Fibroblast of peridontal ligament (primary cell): ENCODE measurements at regions not wholly inside any gene's neighbourhood (a gene's known extent, or its start where the extent isn't known, plus 50 kb on each side); places are given as distances from the start of the nearest gene placed in this dataset.
"Not testable (repeated sequence)": the region's sequence is repeated elsewhere in the genome, so short reads cannot be mapped to it uniquely, and the experiment has no call there.

ENCODE experiments used
- DNase-seq: peaks from one replicate; pipeline ENCODE4 v3.0.0-alpha.2; 2010; ENCODE audit errors: extremely low read depth

DNA sequence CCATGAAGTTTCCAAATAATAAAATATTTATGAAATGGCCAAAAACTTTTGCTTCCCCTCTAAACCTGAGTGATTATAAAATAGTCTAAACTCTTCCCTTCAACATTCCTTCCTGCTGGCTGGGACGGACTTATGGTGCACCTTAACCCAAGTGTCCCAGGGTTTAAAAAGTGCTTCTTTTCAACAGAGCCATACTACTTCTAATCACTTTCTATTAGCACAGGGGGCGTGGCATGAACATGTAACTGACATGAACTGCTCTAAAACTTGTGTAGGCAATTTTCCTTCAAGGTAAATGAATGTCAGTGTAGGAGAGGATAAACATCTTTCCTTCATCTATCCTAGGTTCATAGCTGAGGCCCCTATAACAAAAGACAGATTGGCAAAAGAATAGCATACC lies 163.6 kb upstream of the RIMS1 start:
- no peak for DNase-seq

GRCh38 chr6:71724456-71725125 lies 161.8 kb upstream of the RIMS1 start:
- DNase-seq, result no peak

DNA sequence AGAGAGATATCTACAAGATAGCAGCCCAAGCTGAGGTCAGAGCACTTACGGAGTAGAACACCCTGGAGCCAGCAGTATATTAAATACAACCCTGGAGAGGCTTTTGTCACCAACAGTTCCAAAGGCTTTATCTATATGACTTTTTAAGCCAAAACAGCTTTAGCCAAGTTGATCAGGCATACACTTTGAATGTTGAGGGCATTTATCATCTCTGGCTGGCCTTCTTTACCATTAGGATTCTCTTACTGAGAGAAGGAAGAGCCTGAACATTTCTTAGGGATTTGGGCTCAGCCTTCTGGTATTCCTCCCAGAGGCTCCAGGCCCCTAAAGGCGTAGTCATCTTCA lies 161.3 kb upstream of the RIMS1 start:
- DNase-seq, result no peak

DNA sequence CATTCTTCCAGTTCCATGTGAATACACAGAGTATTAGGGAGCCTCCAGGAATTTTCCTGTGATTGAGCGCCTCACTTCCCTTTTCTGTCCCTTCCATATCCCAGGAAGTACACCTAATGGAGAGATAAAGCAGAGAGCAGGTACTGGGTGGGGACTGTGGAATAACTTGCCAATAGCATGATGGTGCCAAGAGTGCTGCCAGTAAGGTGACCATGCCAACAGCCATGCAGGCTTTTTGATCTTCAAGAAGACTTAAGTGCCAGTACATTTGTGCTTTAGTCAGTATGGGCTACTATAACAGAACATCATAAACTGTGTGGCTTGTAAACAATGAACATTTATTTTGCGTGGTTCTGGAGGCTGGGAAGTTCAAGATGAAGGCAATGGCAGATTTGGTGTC lies 160.2 kb upstream of the RIMS1 start:
- no peak for DNase-seq

DNA sequence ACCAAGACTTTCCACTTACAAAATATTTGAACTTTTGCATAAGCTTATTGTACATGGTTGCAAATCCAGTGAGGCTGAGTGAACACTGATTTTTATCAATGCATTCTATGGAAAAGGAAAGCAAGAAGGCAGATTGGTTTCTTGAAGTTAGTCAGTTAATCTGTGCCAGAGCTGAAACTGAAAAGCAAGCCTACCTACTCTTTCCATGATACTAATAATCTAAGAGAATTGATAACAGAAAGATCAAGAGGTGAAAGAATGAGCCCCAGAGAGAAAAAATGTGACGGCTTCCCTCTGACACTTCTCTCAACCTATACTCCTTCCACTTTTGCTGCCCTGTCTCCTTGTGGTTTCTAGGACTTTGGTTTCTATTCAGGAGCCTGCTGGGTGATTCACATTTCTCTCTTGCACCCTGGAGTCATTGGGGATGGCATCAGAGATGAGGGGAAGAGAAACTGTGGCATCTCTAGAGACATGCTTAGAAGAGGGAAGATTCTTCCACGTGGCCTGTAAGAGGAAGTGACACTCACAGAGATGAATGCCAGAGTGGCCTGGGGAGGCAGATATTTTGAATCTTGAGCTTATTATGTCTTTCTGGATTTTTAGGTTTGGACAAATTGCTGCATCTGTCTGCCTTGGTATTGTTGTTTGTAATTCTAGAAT lies 158.6 kb upstream of the RIMS1 start:
- no peak for DNase-seq

DNA sequence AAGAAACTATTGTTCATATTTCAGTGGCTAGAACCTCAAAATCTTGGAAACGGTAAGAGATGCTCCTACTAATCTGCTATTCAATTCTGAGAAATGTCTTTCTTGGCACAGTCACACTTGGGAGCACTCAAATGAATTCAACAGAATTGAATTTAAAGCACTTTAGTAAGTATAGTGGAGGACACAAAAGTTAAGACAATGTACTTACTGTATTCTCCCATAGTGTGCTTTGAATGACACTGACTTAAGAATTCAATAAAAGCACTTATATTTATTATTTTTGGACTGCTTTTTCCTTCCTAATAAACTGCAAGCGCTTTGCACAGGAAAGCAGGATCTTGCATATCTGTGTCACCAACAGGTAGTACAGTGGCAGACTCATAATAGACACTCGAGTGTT lies 156.1 kb upstream of the RIMS1 start:
- DNase-seq, result no peak

GRCh38 chr6:71733970-71734899 lies 152.1 kb upstream of the RIMS1 start:
- peak; percentile 55 for DNase-seq

GRCh38 chr6:71737953-71738352 lies 148.4 kb upstream of the RIMS1 start:
- DNase-seq, result no peak

- no peak for DNase-seq
These were observed 140.8 kb upstream of the RIMS1 start for GRCh38 chr6:71745525-71745924.

GRCh38 chr6:71766146-71766760 lies 120.1 kb upstream of the RIMS1 start:
- DNase-seq, result no peak

DNA sequence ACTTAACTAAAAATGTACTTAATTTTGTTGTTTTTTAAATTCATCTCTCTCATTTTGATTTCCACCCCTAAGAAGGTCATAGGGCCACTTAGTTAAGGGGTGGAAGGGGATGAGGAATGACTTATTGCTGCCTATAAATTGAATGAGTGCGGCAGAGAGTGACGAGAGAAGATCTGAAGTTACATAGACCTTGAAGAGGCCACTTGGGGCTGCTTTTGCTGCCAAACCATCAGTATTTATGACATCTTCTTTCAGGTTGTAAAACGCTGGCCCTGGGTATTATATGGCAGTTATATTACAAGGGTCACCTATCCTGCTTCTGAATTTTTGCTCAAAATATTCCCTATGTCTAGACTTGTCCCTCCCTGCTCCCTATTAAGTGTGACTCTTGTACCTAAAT lies 119.6 kb upstream of the RIMS1 start:
- DNase-seq, result no peak

DNA sequence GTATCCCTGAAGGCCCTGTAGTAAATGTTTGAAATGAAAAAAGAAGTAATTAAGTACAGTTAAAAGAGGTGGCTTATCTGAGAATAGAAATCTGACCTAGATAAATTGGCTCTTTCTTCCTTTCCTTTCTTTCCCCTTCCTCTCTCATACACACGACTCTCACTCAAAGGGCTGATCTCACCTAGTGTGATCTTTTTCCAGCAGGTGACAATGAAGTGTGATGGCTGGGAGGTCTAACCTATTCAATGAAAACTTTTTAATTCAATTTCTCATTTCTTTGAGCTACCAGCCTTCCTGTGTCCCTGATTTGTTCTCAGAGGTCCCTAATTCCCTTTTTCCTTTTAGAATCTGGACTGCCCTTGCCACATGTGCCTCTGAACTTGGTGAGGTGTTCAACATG lies 118.0 kb upstream of the RIMS1 start:
- DNase-seq, result no peak

GRCh38 chr6:71808865-71809264 lies 77.5 kb upstream of the RIMS1 start:
- no peak for DNase-seq

GRCh38 chr6:71810880-71811279 lies 75.5 kb upstream of the RIMS1 start:
- DNase-seq, result no peak

DNA sequence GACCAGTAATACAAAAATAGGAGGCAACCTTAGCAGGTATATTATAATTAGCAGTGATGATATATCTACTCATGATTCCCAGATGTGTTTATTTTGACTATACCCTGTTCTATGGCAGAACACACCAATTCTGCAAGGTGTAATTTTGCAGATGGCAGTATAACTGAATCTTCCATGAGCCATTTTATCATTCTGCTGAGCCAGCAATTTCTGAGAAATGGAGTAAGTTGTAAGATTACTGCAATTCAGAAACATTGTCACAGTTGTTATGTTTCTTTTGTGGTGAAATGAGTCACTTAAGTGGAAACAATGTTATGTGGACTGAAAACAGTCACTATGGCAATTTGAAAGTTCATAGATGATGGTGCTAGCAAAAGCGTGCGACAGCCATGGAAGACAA lies 63.7 kb upstream of the RIMS1 start:
- no peak for DNase-seq

- not testable (repeated sequence) for DNase-seq
These were observed 54.1 kb upstream of the RIMS1 start for GRCh38 chr6:71832110-71832764.
